ENCODE measurements at regions not wholly inside any gene's neighbourhood (a gene's known extent, or its start where the extent isn't known, plus 50 kb on each side); places are given as distances from the start of the nearest gene placed in this dataset.

DNA sequence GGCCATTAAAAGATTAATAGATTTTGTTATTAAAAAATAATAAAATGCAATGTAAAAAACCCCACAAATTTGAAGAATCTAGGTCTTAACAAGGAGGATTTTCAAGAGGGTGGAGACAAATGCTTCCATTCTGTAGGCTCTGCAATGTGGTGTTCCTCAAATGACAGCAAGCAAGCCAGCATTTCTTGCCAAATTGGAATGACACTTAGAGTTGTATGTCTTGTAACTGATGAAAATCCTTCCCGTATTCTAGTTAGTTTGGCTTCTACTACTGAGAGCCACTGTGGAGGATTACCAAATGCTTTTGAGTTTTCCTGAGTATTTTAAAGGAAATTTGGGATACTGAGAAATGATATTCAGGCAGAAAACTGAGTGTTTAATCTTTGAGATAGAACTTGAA, 1225.5 kb upstream of the CITED2 start:
- no peaks in the 10 kb centered on the region for H4K20me1 ChIP-seq (ENCODE audit: low read depth)
- H2AFZ ChIP-seq (replicated peaks), result no peak overlapping the region
- H3K4me2 ChIP-seq, result no peak overlapping the region
- no peaks in the 10 kb centered on the region for H3K9me3 Mint-ChIP-seq
- no peaks in the 10 kb centered on the region for H3F3A ChIP-seq (ENCODE audit: low read depth)
- TF ChIP-seq EZH2phosphoT487 (IDR thresholded peaks at IDR 0.05), result no peak
- TF ChIP-seq, protein P1, sequence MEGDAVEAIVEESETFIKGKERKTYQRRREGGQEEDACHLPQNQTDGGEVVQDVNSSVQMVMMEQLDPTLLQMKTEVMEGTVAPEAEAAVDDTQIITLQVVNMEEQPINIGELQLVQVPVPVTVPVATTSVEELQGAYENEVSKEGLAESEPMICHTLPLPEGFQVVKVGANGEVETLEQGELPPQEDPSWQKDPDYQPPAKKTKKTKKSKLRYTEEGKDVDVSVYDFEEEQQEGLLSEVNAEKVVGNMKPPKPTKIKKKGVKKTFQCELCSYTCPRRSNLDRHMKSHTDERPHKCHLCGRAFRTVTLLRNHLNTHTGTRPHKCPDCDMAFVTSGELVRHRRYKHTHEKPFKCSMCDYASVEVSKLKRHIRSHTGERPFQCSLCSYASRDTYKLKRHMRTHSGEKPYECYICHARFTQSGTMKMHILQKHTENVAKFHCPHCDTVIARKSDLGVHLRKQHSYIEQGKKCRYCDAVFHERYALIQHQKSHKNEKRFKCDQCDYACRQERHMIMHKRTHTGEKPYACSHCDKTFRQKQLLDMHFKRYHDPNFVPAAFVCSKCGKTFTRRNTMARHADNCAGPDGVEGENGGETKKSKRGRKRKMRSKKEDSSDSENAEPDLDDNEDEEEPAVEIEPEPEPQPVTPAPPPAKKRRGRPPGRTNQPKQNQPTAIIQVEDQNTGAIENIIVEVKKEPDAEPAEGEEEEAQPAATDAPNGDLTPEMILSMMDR (IDR thresholded peaks at IDR 0.05), result no peak
- TF ChIP-seq EZH2 (IDR thresholded peaks at IDR 0.05), result no peak
- H3K27me3 Mint-ChIP-seq (ENCODE audit: insufficient read depth, low read depth), result peaks cover 2% of the 10 kb centered on the region
- no peak for DNase-seq (ENCODE audit: low spot score)
- H3K4me1 Mint-ChIP-seq, result no peaks in the 10 kb centered on the region
- H3K79me2 ChIP-seq (ENCODE audit: low read depth), result no peaks in the 10 kb centered on the region
- H3K4me3 ChIP-seq, result no peak overlapping the region
- no peaks in the 10 kb centered on the region for H3K27me3 ChIP-seq
- no peak overlapping the region for H3K9ac ChIP-seq
- no peaks in the 10 kb centered on the region for H3K4me1 ChIP-seq
- no peaks in the 10 kb centered on the region for H3K36me3 Mint-ChIP-seq
- no peak overlapping the region for H3K4me3 Mint-ChIP-seq
- H3K27ac Mint-ChIP-seq, result no peak overlapping the region
- H3K9me3 ChIP-seq (ENCODE audit: low read depth), result no peaks in the 10 kb centered on the region
- no peak overlapping the region for H3K27ac ChIP-seq
- no peaks in the 10 kb centered on the region for H3K36me3 ChIP-seq

DNA sequence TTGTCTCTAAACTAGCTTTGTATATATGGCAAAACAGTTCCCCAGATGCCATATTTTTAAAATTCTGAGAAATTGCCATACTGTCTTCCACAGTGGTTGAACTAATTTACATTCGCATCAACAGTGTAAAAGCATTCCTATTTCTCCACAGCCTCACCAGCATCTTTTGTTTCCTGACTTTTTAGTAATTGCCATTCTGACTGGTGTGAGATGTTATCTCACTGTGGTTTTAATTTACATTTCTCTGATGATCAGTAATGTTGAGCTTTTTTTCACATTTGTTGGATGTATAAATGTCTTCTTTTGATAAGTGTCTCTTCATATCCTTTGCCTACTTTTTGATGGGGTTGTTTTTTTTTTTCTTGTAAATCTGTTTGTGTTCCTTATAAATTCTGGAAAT, 1222.7 kb upstream of the CITED2 start:
- peaks cover 2% of the 10 kb centered on the region for H3K27me3 Mint-ChIP-seq (ENCODE audit: insufficient read depth, low read depth)
- peaks cover 4% of the 10 kb centered on the region for H3K9me3 Mint-ChIP-seq
- no peaks in the 10 kb centered on the region for H3K4me1 Mint-ChIP-seq
- H3K36me3 Mint-ChIP-seq, result no peaks in the 10 kb centered on the region
- H3K9me3 ChIP-seq (ENCODE audit: low read depth), result no peaks in the 10 kb centered on the region
- no peaks in the 10 kb centered on the region for H3F3A ChIP-seq (ENCODE audit: low read depth)
- DNase-seq (ENCODE audit: low spot score), result no peak
- H3K27ac Mint-ChIP-seq, result no peak overlapping the region
- H3K4me3 Mint-ChIP-seq, result no peak overlapping the region
- H3K79me2 ChIP-seq (ENCODE audit: low read depth), result no peaks in the 10 kb centered on the region
- H3K9ac ChIP-seq, result no peak overlapping the region
- no peaks in the 10 kb centered on the region for H3K4me1 ChIP-seq
- H4K20me1 ChIP-seq (ENCODE audit: low read depth), result no peaks in the 10 kb centered on the region
- no peaks in the 10 kb centered on the region for H3K27me3 ChIP-seq
- H3K27ac ChIP-seq, result no peak overlapping the region
- H3K36me3 ChIP-seq, result no peaks in the 10 kb centered on the region
- H3K4me3 ChIP-seq, result no peak overlapping the region
- TF ChIP-seq EZH2phosphoT487 (IDR thresholded peaks at IDR 0.05) (no peak), EZH2 (IDR thresholded peaks at IDR 0.05) (no peak)
- TF ChIP-seq, protein P1 (IDR thresholded peaks at IDR 0.05), result no peak
- H3K4me2 ChIP-seq, result no peak overlapping the region
- no peak overlapping the region for H2AFZ ChIP-seq (replicated peaks)

DNA sequence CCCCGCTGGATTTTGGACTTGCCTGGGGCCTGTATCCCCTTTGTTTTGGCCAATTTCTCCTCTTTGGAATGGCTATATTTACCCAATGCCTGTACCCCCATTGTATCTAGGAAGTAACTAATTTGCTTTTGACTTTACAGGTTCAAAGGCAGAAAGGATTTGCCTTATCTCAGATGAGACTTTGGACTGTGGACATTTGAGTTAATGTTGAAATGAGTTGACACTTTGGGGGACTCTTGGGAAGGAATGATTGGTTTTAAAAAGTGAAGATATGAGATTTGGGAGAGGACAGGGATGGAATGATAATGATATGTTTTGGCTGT, 1220.3 kb upstream of the CITED2 start:
- no peak overlapping the region for H3K4me3 Mint-ChIP-seq
- H3K27me3 Mint-ChIP-seq (ENCODE audit: insufficient read depth, low read depth), result no peaks in the 10 kb centered on the region
- Histone ChIP-seq H3K36me3 (no peaks in the 10 kb centered on the region), H3K9ac (no peak overlapping the region), H3F3A (ENCODE audit: low read depth) (no peaks in the 10 kb centered on the region), H3K79me2 (ENCODE audit: low read depth) (no peaks in the 10 kb centered on the region), H4K20me1 (ENCODE audit: low read depth) (no peaks in the 10 kb centered on the region), H3K9me3 (ENCODE audit: low read depth) (no peaks in the 10 kb centered on the region), H3K27ac (no peak overlapping the region), H3K4me3 (no peak overlapping the region), H3K4me1 (no peaks in the 10 kb centered on the region), H3K4me2 (no peak overlapping the region), H2AFZ (replicated peaks) (no peak overlapping the region), H3K27me3 (no peaks in the 10 kb centered on the region)
- no peaks in the 10 kb centered on the region for H3K36me3 Mint-ChIP-seq
- no peak for DNase-seq (ENCODE audit: low spot score)
- peaks cover 4% of the 10 kb centered on the region for H3K9me3 Mint-ChIP-seq
- TF ChIP-seq EZH2phosphoT487 (IDR thresholded peaks at IDR 0.05), result no peak
- TF ChIP-seq, protein P1 (IDR thresholded peaks at IDR 0.05), result no peak
- no peak for TF ChIP-seq EZH2 (IDR thresholded peaks at IDR 0.05)
- H3K27ac Mint-ChIP-seq, result no peak overlapping the region
- H3K4me1 Mint-ChIP-seq, result no peaks in the 10 kb centered on the region

DNA sequence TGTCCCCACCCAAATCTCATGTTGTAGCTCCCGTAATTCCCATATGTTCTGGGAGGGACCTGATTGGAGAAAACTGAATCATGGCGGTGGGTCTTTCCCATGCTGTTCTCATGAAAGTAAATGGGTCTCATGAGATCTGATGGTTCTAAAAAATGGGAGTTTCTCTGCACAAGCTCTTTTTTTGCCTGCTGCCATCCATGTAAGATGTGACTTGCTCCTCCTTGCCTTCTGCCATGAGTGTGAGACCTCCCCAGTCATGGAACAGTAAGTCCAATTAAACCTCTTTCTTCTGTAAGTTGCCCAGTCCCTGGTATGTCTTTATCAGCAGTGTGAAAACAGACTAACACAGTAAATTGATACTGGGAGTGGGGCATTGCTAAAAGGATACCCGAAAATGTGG, 1218.4 kb upstream of the CITED2 start:
- Mint-ChIP-seq H3K27ac (no peak overlapping the region), H3K27me3 (ENCODE audit: insufficient read depth, low read depth) (no peaks in the 10 kb centered on the region), H3K4me3 (no peak overlapping the region), H3K36me3 (no peaks in the 10 kb centered on the region), H3K9me3 (peaks cover 4% of the 10 kb centered on the region), H3K4me1 (no peaks in the 10 kb centered on the region)
- Histone ChIP-seq H3K9ac (no peak overlapping the region), H3F3A (ENCODE audit: low read depth) (no peaks in the 10 kb centered on the region), H3K27ac (no peak overlapping the region), H3K9me3 (ENCODE audit: low read depth) (no peaks in the 10 kb centered on the region), H3K27me3 (no peaks in the 10 kb centered on the region), H3K4me3 (no peak overlapping the region), H4K20me1 (ENCODE audit: low read depth) (no peaks in the 10 kb centered on the region), H3K4me1 (no peaks in the 10 kb centered on the region), H3K4me2 (no peak overlapping the region), H3K79me2 (ENCODE audit: low read depth) (no peaks in the 10 kb centered on the region), H2AFZ (replicated peaks) (no peak overlapping the region), H3K36me3 (no peaks in the 10 kb centered on the region)
- no peak for DNase-seq (ENCODE audit: low spot score)
- TF ChIP-seq, protein P1 (IDR thresholded peaks at IDR 0.05), result no peak
- TF ChIP-seq EZH2phosphoT487 (IDR thresholded peaks at IDR 0.05), result no peak
- TF ChIP-seq EZH2 (IDR thresholded peaks at IDR 0.05), result no peak
